8988T (cell line): ENCODE measurements at regions not wholly inside any gene's neighbourhood (a gene's known extent, or its start where the extent isn't known, plus 50 kb on each side); places are given as distances from the start of the nearest gene placed in this dataset.
A peak's percentile ranks its signal among the peaks of the same experiment; 100 is the strongest.
"Not testable (repeated sequence)": the region's sequence is repeated elsewhere in the genome, so short reads cannot be mapped to it uniquely, and the experiment has no call there.

Experiments used
- DNase-seq: peaks from one replicate; pipeline ENCODE4 v3.0.0; 2011

DNA sequence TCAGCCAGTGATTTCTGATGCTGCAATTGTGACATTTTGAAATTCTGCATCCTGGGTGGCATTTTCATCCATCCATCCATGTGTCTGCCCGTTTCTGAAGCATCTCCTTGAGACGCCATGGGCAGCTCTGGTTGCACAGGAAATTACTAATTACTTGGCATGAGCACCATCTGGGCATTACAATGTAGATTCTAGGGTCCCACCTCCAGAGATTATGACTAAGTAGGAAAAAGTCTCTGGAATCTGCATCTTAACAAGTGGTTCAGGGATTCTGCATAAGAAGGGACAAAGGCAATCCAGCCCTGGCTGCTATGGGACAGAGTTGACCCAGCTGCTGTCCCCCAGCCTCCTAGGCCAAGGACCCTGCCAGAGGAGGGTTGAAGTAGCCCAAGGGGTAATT is 65.3 kb downstream of the CUZD1 start:
- DNase-seq: peak; percentile 34

DNA sequence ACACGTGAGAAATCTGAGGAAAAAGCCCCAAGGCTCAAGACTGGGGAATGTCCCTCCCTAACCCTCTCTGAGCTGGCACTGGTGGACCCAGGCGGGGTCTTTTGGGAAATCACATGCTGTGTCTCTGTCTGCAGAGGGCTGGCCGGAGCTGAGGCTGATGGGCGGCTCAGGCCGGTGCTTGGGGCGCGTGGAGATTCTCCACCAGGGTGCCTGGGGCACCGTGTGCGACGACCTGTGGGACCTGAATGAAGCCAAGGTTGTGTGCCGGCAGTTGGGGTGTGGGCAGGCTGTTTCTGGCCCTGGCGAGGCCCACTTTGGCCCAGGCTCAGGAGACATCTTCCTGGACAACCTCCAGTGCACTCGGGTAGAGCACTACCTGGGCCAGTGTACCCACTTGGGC is 65.7 kb downstream of the CUZD1 start:
- DNase-seq: no peak

DNA sequence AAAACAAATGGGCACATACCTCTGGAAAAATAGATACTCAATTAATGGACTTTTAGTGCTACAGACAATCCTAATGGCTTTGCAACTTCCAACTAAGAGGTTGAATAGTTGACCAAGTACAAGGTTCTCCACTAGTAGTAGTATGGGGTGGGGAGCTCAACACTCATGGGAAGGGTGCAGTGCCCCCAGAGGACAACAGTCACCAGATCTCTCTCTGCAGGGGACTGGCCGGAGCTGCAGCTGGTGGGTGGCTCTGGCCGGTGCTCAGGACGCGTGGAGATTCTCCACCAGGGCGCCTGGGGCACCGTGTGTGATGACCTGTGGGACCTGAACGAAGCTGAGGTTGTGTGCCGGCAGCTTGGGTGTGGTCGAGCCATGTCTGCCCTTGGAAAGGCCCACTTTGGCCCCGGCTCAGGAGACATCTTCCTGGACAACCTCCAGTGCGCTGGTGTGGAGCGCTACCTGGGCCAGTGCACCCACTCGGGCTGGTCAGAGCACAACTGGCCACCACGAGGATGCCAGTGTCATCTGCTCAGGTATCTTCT is 68.1 kb downstream of the CUZD1 start:
- no peak for DNase-seq

DNA sequence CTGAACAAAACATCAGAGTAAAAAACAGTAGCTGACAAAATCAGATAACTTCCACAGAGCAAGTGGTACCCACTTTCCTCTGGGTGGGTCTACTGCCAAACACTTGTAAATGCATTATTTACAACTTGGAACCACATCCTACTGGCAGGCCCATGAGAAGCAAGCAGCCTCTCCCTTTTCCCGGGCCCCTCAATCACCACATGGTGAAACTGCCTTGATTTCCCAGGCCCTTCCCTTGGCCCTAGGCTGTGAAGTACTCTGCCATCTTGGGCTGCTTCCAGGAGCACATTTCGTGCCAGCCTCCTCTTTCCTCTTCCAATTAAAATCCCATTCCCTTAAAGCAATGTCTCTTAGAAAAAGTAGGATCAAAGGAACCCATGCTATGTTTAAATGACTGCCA is 71.4 kb downstream of the CUZD1 start:
- no peak for DNase-seq

DNA sequence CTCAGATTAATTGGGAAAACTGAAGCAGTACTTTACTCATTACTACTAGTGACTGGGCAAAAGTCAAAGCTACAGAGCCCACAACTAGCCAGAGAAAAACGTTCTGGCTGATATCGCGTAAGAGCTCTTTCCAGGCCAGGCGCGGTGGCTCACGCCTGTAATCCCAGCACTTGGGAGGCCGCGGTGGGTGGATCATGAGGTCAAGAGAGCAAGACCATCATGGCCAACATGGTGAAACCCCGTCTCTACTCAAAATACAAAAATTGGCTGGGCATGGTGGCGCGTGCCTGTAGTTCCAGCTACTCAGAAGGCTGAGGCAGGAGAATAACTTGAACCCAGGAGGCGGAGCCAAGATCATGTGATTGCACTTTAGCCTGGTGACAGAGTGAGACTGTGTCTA is 71.8 kb upstream of the C10orf120 start:
- not testable (repeated sequence) for DNase-seq

DNA sequence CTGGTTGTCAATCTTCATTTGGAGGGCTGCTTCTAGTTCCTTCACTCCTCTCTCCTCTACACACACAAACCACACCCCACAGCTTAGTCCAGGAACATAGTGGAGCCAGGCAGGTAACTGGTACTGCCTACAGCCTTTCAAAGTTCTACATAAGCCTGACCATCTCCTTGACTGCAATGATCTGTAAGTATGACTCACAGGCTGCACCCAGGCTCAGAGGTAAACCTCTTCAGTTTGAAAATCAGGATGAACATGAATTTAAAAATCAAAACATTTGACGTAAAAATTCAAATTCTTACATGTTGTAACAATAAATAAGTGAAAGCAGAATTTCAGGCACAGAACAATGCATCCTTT is 68.7 kb upstream of the C10orf120 start:
- DNase-seq: no peak

DNA sequence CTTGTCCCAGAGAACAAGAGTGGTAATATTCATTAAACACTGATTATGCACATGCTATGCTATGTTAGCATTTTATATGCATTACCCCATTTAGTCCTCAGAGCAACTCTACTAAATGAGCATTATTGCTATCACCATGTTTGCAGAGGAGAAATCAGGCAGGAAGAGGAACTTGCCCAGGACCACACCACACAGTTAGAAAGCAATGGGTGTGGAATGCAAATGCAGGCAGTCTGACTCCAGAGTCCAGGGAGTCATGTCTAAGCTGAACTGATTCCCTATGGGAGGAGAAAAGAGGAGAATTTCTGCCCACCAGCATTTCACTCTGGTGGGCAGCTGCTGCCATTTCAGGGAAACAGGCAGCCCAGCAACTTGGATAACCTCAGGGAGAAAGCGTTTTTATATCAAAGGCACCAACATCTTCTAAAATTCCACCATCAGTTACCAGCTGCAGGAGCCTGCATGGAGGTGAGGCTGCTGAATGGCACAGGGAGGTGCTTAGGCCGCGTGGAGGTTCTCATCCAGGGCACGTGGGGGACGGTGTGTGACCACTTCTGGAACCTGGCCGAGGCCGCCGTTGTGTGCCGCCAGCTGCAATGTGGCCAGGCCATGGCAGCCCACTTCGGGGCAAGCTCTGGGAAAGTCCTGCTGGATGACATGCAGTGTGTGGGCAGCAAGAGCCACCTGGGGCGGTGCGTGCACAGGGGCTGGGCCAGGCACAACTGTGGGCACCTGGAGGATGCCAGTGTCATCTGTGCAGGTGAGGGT is 68.2 kb upstream of the C10orf120 start:
- DNase-seq: no peak

DNA sequence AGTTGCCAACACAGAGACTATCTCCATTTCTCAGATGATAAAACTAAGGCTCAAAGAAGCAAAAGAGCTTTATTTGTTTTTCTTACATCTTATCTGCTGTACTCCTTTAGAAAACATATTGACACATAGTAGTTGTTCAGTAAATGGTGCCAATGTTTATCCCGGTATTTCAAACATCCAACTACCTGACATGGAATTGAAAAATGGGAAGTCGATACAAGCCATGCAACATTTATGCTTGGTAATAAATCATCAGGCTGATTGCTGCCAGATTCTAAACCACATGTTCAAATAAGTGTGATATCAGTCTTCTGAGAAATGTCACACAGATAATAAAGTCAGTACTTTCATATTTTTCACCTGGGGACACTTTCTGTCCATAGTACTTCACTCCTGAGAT is 65.8 kb upstream of the C10orf120 start:
- DNase-seq: no peak

DNA sequence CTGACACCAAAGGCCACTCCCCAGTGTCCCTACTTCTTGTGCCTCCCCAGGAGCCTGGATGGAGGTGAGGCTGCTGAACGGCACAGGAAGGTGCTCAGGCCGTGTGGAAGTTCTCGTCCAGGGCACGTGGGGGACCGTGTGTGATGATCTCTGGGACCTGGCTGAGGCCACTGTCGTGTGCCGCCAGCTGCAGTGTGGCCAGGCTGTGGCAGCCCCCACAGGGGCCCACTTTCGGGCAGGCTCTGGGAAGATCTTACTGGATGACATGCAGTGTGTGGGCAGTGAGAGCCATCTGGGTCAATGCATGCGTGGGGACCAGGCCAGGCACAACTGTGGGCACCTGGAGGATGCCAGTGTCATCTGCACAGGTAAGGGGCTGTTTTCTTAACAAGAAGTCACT is 57.0 kb upstream of the C10orf120 start:
- DNase-seq: no peak

DNA sequence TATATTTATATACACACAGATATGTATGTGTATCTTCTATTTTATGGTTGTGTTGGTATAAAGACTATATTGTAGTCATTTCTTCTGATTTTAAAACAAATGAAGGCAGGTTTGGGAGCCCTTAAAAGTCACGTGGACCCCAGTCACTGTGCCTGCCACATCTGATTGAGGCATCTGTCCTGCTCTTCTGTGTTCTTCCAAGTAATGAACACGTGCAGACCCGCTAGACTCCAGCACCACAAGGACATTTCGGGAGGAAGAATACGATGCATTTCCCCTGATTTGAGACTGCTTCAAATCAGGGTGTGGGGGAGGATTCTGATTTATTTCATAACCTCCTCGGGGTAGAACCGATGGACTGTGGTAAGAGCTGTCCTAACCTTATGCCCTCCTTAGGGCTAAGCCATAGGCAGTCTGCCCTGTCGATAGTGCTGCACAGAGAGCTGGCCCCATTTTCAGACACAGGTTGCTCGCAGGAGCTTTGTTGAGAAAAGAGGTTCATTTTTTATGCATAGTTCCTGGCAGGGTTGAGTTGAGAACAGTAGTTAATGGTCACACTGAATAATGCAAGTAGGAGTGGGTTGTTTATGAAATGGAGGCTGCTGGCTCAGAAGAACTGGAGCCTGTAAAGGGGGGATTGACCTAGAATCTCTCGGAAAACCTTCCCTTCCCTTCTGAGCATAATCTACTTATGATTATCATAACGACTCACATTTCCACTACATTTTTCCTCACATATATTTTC is 55.0 kb upstream of the C10orf120 start:
- DNase-seq: no peak

DNA sequence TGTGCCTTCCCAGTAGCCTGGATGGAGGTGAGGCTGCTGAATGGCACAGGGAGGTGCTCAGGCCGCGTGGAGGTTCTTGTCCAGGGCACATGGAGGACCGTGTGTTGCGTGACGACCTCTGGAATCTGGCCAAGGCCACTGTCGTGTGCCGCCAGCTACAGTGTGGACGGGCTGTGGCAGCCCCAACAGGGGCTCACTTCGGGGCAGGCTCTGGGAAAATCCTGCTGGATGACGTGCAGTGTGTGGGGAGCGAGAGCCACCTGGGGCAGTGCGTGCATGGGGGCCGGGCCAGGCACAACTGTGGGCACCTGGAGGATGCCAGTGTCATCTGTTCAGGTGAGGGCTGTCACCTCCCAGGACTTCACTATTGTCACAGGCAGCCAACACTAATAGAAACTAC is 50.2 kb upstream of the C10orf120 start:
- no peak for DNase-seq
